ENCODE measurements at regions not wholly inside any gene's neighbourhood (a gene's known extent, or its start where the extent isn't known, plus 50 kb on each side); places are given as distances from the start of the nearest gene placed in this dataset.
"Not testable (repeated sequence)": the region's sequence is repeated elsewhere in the genome, so short reads cannot be mapped to it uniquely, and the experiment has no call there.

- Histone ChIP-seq H3K9me3 (ENCODE audit: control insufficient read depth in 1 of 2, insufficient read depth in 1 of 2, low read length in 2 of 2) (peaks cover 7 to 58% of the 10 kb centered on the region in 2 experiments), H3K27me3 (ENCODE audit: control insufficient read depth in 1 of 2, insufficient read depth in 2 of 2, low read length in 2 of 2) (no peaks in the 10 kb centered on the region), H3K4me1 (ENCODE audit: insufficient read depth, low read length) (no peaks in the 10 kb centered on the region), H3K4me3 (ENCODE audit: low read length) (no peak overlapping the region), H3K36me3 (ENCODE audit: insufficient read depth, low read length) (no peaks in the 10 kb centered on the region), H3K27ac (ENCODE audit: low read depth in 1 of 2, low read length in 2 of 2) (no peak overlapping the region)
- intact Hi-C loops (cut with DNase I, micrococcal nuclease) = no loop called here
- peaks cover 10% of the 10 kb centered on the region for H3K36me3 Mint-ChIP-seq (ENCODE audit: low read depth)
- peaks cover 14% of the 10 kb centered on the region for H3K9me3 Mint-ChIP-seq
- H3K4me1 Mint-ChIP-seq (ENCODE audit: low read depth) = no peaks in the 10 kb centered on the region
- ATAC-seq (ENCODE audit: poor library complexity) (no peak), DNase-seq (no peak)
- no peak overlapping the region for H3K4me3 Mint-ChIP-seq
- POLR2A ChIA-PET = no interaction called here
- CTCF ChIA-PET = no interaction called here
- H3K27me3 Mint-ChIP-seq = no peaks in the 10 kb centered on the region
- H3K27ac Mint-ChIP-seq = no peak overlapping the region
- TF ChIP-seq CTCF (IDR thresholded peaks at IDR 0.05) = no peak
These were observed 3929.2 kb upstream of the OR11H1 start for GRCh38 chr22:11598492-11599440.

GRCh38 chr22:11599456-11599855, 3928.5 kb upstream of the OR11H1 start:
- H3K9me3 ChIP-seq (ENCODE audit: control insufficient read depth in 1 of 2, insufficient read depth in 1 of 2, low read length in 2 of 2) = peaks cover 7 to 54% of the 10 kb centered on the region in 2 experiments
- H3K4me3 ChIP-seq (ENCODE audit: low read length); H3K4me3 Mint-ChIP-seq; H3K27me3 Mint-ChIP-seq; ATAC-seq (ENCODE audit: poor library complexity); intact Hi-C loops (cut with DNase I, micrococcal nuclease); H3K27me3 ChIP-seq (ENCODE audit: control insufficient read depth in 1 of 2, insufficient read depth in 2 of 2, low read length in 2 of 2); POLR2A ChIA-PET; H3K4me1 ChIP-seq (ENCODE audit: insufficient read depth, low read length); H3K27ac ChIP-seq (ENCODE audit: low read depth in 1 of 2, low read length in 2 of 2); DNase-seq; H3K36me3 Mint-ChIP-seq (ENCODE audit: low read depth); H3K36me3 ChIP-seq (ENCODE audit: insufficient read depth, low read length); H3K27ac Mint-ChIP-seq; CTCF ChIA-PET; H3K4me1 Mint-ChIP-seq (ENCODE audit: low read depth): not testable (repeated sequence)
- H3K9me3 Mint-ChIP-seq = peaks cover 17% of the 10 kb centered on the region

- H3K4me1 ChIP-seq (ENCODE audit: insufficient read depth, low read length); H3K27ac Mint-ChIP-seq; H3K27ac ChIP-seq (ENCODE audit: low read depth in 1 of 2, low read length in 2 of 2); H3K4me1 Mint-ChIP-seq (ENCODE audit: low read depth); ATAC-seq (ENCODE audit: poor library complexity); H3K4me3 ChIP-seq (ENCODE audit: low read length); intact Hi-C loops (cut with DNase I, micrococcal nuclease); H3K4me3 Mint-ChIP-seq; H3K36me3 ChIP-seq (ENCODE audit: insufficient read depth, low read length); CTCF ChIA-PET; H3K27me3 Mint-ChIP-seq; POLR2A ChIA-PET; H3K36me3 Mint-ChIP-seq (ENCODE audit: low read depth); H3K27me3 ChIP-seq (ENCODE audit: control insufficient read depth in 1 of 2, insufficient read depth in 2 of 2, low read length in 2 of 2); DNase-seq: not testable (repeated sequence)
- peaks cover 17% of the 10 kb centered on the region for H3K9me3 Mint-ChIP-seq
- H3K9me3 ChIP-seq (ENCODE audit: control insufficient read depth in 1 of 2, insufficient read depth in 1 of 2, low read length in 2 of 2) = peaks cover 7 to 56% of the 10 kb centered on the region in 2 experiments
These were observed 3927.8 kb upstream of the OR11H1 start for GRCh38 chr22:11600161-11600560.

GRCh38 chr22:11600896-11601890, 3926.8 kb upstream of the OR11H1 start:
- peaks cover 7 to 67% of the 10 kb centered on the region in 2 experiments for H3K9me3 ChIP-seq (ENCODE audit: control insufficient read depth in 1 of 2, insufficient read depth in 1 of 2, low read length in 2 of 2)
- H3K36me3 ChIP-seq (ENCODE audit: insufficient read depth, low read length); POLR2A ChIA-PET; H3K27ac ChIP-seq (ENCODE audit: low read depth in 1 of 2, low read length in 2 of 2); H3K4me1 Mint-ChIP-seq (ENCODE audit: low read depth); H3K36me3 Mint-ChIP-seq (ENCODE audit: low read depth); H3K4me3 Mint-ChIP-seq; H3K4me1 ChIP-seq (ENCODE audit: insufficient read depth, low read length); H3K4me3 ChIP-seq (ENCODE audit: low read length); H3K27me3 Mint-ChIP-seq; DNase-seq; H3K27ac Mint-ChIP-seq; ATAC-seq (ENCODE audit: poor library complexity); H3K27me3 ChIP-seq (ENCODE audit: control insufficient read depth in 1 of 2, insufficient read depth in 2 of 2, low read length in 2 of 2); CTCF ChIA-PET; intact Hi-C loops (cut with DNase I, micrococcal nuclease): not testable (repeated sequence)
- peaks cover 16% of the 10 kb centered on the region for H3K9me3 Mint-ChIP-seq

- H3K27me3 ChIP-seq (ENCODE audit: control insufficient read depth in 1 of 2, insufficient read depth in 2 of 2, low read length in 2 of 2) = not testable (repeated sequence)
These were observed 3923.2 kb upstream of the OR11H1 start for GRCh38 chr22:11604635-11605395.

More at GRCh38 chr22:11604635-11605395, 3923.2 kb upstream of the OR11H1 start:
- H3K4me1 ChIP-seq (ENCODE audit: insufficient read depth, low read length); H3K4me3 Mint-ChIP-seq; H3K27me3 Mint-ChIP-seq; POLR2A ChIA-PET; DNase-seq; intact Hi-C loops (cut with DNase I, micrococcal nuclease); H3K4me3 ChIP-seq (ENCODE audit: low read length); H3K4me1 Mint-ChIP-seq (ENCODE audit: low read depth); H3K27ac Mint-ChIP-seq; H3K36me3 ChIP-seq (ENCODE audit: insufficient read depth, low read length); CTCF ChIA-PET; ATAC-seq (ENCODE audit: poor library complexity); H3K27ac ChIP-seq (ENCODE audit: low read depth in 1 of 2, low read length in 2 of 2): not testable (repeated sequence)
- H3K36me3 Mint-ChIP-seq (ENCODE audit: low read depth) = peaks cover 11% of the 10 kb centered on the region
- peaks cover 14% of the 10 kb centered on the region for H3K9me3 Mint-ChIP-seq
- H3K9me3 ChIP-seq (ENCODE audit: control insufficient read depth in 1 of 2, insufficient read depth in 1 of 2, low read length in 2 of 2) = peaks cover 7 to 54% of the 10 kb centered on the region in 2 experiments
